Nephron (organoid): ENCODE measurements at regions not wholly inside any gene's neighbourhood (a gene's known extent, or its start where the extent isn't known, plus 50 kb on each side); places are given as distances from the start of the nearest gene placed in this dataset.
A peak's percentile ranks its signal among the peaks of the same experiment; 100 is the strongest.
"Not testable (repeated sequence)": the region's sequence is repeated elsewhere in the genome, so short reads cannot be mapped to it uniquely, and the experiment has no call there.

ENCODE experiments used
- H3K27ac Mint-ChIP-seq, 3 experiments: 2 replicates each; pipeline ENCODE4 v1.8.0; 2020; ENCODE audit warnings: mixed read lengths in 3 of 3, mild to moderate bottlenecking in 2 of 3, moderate library complexity in 1 of 3
- H3K27me3 Mint-ChIP-seq: 2 replicates; pipeline ENCODE4 v1.8.0; 2021; ENCODE audit warnings: low read depth, mild to moderate bottlenecking, moderate library complexity, mixed read lengths
- H3K36me3 Mint-ChIP-seq: 2 replicates; pipeline ENCODE4 v1.8.0; 2020; ENCODE audit warnings: low read depth, mixed read lengths
- H3K4me1 Mint-ChIP-seq: 2 replicates; pipeline ENCODE4 v1.8.0; 2020; ENCODE audit warnings: mixed read lengths
- H3K4me3 Mint-ChIP-seq, 3 experiments: 2 replicates each; pipeline ENCODE4 v1.8.0; 2020; ENCODE audit warnings: mild to moderate bottlenecking in 3 of 3, mixed read lengths in 3 of 3, moderate library complexity in 2 of 3
- H3K9me3 Mint-ChIP-seq: 2 replicates; pipeline ENCODE4 v1.8.0; 2020; ENCODE audit warnings: mixed read lengths
- TF ChIP-seq, protein P1 (sequence below), 3 experiments: fragments of 200-600 bp; sonication (generic); IDR thresholded peaks; one replicate each; pipeline ENCODE4 v1.5.0; 2021; ENCODE audit warnings: antibody characterized with exemption in 3 of 3; ENCODE audit not compliant: unreplicated experiment in 3 of 3

DNA sequence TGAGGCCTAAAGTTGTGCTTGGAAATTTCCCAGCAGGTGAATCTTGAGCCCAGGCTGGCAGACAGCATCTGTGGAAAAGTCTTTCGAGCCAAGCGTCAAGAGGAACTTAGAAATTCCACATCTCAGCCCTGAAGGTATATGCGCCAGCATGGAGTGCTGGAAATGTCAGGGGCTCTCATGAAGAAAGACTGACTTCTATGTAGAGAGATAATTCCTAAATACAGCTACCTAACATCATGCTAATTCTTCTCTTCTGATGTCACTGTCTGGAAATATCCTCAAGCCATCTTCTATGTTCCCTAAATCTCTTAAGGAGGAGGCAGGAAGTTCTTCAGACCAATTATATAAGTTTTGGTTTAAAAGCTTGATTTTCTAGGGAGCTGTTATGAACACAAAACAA lies 492.4 kb upstream of the MARCKS start:
- Mint-ChIP-seq H3K36me3 (no peaks in the 10 kb centered on the region), H3K27me3 (no peaks in the 10 kb centered on the region), H3K9me3 (no peaks in the 10 kb centered on the region), H3K4me3 (no peak overlapping the region), H3K4me1 (peaks cover 17% of the 10 kb centered on the region), H3K27ac (no peak overlapping the region)
- TF ChIP-seq, protein P1, sequence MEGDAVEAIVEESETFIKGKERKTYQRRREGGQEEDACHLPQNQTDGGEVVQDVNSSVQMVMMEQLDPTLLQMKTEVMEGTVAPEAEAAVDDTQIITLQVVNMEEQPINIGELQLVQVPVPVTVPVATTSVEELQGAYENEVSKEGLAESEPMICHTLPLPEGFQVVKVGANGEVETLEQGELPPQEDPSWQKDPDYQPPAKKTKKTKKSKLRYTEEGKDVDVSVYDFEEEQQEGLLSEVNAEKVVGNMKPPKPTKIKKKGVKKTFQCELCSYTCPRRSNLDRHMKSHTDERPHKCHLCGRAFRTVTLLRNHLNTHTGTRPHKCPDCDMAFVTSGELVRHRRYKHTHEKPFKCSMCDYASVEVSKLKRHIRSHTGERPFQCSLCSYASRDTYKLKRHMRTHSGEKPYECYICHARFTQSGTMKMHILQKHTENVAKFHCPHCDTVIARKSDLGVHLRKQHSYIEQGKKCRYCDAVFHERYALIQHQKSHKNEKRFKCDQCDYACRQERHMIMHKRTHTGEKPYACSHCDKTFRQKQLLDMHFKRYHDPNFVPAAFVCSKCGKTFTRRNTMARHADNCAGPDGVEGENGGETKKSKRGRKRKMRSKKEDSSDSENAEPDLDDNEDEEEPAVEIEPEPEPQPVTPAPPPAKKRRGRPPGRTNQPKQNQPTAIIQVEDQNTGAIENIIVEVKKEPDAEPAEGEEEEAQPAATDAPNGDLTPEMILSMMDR (IDR thresholded peaks at IDR 0.05; ENCODE audit: unreplicated experiment in 3 of 3), result no peak

DNA sequence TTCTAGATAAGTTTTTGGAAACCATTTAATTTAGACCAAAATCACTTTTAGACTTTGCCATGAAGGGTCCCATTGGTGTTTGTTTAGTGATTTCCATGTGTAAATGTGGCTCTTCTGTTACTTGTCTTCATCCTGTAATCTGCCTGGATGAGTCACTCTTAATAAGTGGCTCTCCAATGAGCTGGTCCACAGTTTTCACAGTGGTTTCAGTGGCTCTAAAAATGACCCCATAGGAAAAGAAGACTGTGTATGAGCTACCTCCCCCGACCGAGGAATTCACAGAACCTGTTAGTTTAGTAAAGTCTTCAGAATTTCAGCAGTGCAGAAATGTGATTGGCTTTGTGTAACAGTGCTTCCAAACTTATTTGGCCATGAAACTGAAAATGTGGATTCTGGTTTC lies 492.0 kb upstream of the MARCKS start:
- Mint-ChIP-seq H3K4me1 (peaks cover 14% of the 10 kb centered on the region), H3K9me3 (no peaks in the 10 kb centered on the region), H3K27me3 (no peaks in the 10 kb centered on the region), H3K4me3 (no peak overlapping the region), H3K27ac (no peak overlapping the region), H3K36me3 (no peaks in the 10 kb centered on the region)
- TF ChIP-seq, protein P1 (IDR thresholded peaks at IDR 0.05; ENCODE audit: unreplicated experiment in 3 of 3), result no peak

DNA sequence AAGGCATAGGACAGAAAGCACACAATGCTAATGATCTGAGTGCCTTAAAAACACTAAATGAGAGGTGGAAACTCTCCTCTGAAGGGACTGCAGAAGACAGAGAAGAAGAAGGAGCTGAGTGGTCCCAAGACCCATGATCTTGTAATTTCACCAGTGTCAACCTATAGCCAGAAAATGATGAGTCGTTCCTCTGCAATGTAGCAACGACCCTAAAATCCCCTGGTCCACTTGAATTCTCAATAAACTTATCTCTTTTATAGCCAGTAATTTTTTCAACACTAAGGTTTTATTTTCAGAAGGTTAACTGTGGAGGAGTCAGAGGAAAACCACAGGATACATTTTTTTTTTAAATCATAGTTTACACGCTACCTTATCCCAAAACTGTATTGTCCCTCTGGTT lies 490.6 kb upstream of the MARCKS start:
- no peaks in the 10 kb centered on the region for H3K36me3 Mint-ChIP-seq
- TF ChIP-seq, protein P1 (IDR thresholded peaks at IDR 0.05; ENCODE audit: unreplicated experiment in 3 of 3), result no peak
- H3K4me1 Mint-ChIP-seq, result peaks cover 14% of the 10 kb centered on the region
- H3K4me3 Mint-ChIP-seq, result no peak overlapping the region
- H3K27me3 Mint-ChIP-seq, result no peaks in the 10 kb centered on the region
- H3K9me3 Mint-ChIP-seq, result no peaks in the 10 kb centered on the region
- H3K27ac Mint-ChIP-seq, result no peak overlapping the region

DNA sequence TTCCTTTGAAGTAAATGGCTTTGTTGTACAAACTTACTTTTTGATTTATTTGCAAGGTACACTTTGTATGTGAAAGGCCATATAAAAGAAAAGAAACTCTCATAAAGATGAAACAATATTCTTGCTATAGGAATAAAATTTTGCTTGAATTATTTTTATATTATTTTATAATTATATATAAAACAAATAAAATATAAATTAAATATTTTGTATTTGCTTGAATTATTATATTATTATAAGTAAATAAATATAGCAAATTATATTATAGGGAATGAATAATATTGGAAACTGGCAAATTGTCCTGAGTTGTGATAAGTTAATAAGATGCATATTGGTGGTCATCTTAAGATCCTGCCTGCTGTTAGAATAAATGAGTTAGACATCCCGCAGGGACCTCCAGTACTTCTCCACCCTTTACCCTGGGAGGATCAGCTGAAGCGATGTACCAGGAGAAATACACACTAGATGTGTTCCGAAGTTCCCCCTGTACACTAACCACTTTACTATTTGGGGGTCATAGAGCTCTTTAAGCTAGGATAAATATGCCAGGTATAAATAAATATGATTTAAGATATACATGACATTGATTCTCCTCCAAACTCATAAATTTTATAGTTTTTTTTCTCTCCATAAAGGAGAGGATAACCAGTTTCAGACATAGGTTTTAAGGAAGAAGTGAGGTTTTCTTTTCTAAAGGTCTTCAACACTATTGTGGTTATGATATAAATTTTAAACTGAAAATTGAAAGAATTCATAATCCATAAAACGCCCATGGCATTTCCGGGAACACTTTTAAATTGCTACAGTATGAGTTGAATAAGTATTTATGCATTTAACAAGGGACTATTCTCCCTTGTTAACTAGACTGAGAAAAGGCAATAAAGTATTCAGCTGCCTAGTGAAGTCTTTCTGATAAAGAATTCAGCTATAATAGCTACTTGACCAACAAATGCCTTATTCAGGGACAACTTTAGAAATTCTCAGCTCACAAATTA lies 486.3 kb upstream of the MARCKS start:
- Mint-ChIP-seq H3K36me3 (no peaks in the 10 kb centered on the region), H3K27ac (peak overlapping the region; percentile 17 to 83 (median 53)), H3K27me3 (peaks cover 3% of the 10 kb centered on the region), H3K9me3 (no peaks in the 10 kb centered on the region), H3K4me1 (no peaks in the 10 kb centered on the region), H3K4me3 (no peak overlapping the region)
- TF ChIP-seq, protein P1 (IDR thresholded peaks at IDR 0.05; ENCODE audit: unreplicated experiment in 3 of 3), result no peak

DNA sequence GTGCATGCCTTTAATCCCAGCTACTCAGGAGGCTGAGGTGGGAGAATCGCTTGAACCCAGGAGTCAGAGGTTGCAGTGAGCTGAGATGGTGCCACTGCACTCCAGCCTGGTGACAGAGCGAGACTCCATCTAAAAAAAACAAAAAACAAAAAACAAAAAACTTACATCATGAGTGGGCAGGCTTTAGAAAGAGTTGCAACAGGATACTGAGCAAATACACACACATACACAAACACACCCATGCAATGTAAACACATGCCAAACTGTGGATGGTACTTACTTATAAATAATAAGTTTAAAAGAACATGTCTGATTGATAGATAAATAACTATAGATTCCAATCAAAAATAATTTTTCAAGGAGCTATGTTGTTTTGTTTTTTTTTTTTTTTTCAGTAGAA lies 481.7 kb upstream of the MARCKS start:
- H3K9me3 Mint-ChIP-seq, H3K27me3 Mint-ChIP-seq, H3K36me3 Mint-ChIP-seq, H3K4me3 Mint-ChIP-seq: not testable (repeated sequence)
- Mint-ChIP-seq H3K27ac (peak overlapping the region; percentile 73 to 95 (median 87)), H3K4me1 (peaks cover 38% of the 10 kb centered on the region)

DNA sequence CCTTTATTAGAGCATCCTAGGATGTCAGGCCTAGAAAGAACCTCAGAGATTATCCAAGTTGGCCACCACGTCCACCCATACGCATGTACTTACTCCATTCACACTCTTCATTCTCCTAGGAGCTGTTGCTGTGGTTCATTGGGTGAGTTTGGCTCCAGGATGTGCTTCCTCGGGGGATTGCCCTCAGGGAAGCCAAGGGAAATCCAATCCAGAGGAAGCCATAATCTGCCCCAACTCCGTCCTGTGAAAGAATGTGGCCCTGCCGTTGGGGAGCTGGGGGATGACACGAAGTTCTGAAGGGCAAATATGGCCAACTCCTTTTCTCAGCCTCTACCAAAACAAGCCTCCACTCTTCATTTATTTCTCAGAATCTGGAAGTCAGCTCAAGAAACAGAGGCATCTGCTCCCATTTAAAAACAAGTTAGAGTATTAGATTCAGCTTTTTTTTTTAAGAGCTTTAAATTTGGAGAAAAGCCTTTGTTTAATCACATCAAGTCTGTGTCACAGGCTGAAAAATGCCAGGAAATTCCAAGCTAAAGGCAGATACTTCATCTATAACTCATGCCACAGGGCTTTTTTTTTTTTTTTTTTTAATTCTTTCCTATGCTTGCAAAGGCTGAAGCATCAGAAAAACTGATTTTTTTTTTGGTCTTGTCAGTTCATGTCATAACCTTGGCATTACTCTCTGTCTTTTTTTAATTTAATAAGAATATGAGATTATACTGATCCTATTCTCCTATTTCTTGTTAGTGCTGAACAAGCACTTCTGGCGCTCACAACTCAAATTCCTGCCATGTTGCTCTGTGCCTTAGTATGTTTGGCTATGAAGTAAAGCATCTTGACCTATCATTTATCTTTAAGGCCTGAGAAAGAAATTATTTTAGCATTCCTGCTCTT lies 480.9 kb upstream of the MARCKS start:
- peaks cover 43% of the 10 kb centered on the region for H3K4me1 Mint-ChIP-seq
- TF ChIP-seq, protein P1 (IDR thresholded peaks at IDR 0.05; ENCODE audit: unreplicated experiment in 3 of 3), result no peak
- H3K36me3 Mint-ChIP-seq, result no peaks in the 10 kb centered on the region
- no peaks in the 10 kb centered on the region for H3K9me3 Mint-ChIP-seq
- peak overlapping the region; percentile 87 to 95 (median 94) for H3K27ac Mint-ChIP-seq
- H3K4me3 Mint-ChIP-seq, result no peak overlapping the region
- H3K27me3 Mint-ChIP-seq, result peaks cover 3% of the 10 kb centered on the region
